Retina (tissue), 1 donor: ENCODE measurements at regions not wholly inside any gene's neighbourhood (a gene's known extent, or its start where the extent isn't known, plus 50 kb on each side); places are given as distances from the start of the nearest gene placed in this dataset.
A peak's percentile ranks its signal among the peaks of the same experiment; 100 is the strongest.

ENCODE experiments used
- DNase-seq: peaks from one replicate; pipeline ENCODE4 v3.0.0-alpha.2; 2016

DNA sequence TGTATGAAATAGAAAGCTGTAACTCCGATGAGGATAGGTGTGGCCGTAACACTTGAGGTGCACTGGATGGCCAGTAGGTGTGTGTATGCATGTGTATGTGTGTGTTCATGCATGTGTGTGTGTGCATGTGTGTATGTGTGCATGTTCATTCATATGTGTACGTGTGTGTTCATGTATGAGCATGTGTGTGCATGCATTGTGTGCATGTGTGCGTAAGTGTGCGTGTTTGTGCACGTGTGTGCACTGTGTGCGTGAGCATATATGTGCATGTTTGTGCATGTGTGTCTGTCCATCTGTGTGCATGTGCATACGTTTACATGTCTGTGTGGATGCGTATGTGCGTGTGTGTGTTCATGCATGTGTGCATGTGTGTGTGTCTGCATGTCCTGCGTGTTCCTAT lies 145.5 kb downstream of the C16orf95 start:
- DNase-seq = no peak

DNA sequence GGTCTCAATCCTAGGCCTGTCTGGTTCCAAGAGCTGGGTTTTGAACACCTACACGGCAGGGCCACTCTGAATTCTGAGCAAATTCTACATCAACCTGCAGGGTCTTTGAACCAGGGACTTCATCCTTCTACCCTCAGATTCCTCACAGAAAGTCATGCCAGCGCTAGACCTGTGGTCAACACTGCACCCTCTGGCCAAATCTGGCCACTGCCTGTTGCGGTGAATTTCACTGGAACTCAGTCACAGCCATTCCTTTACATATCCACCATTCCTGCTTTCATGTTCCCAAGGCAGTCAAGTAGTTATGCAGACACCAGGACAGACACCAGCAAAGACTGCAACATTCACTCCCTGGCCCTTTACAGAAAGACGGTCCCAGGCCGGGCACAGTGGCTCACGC lies 144.6 kb downstream of the C16orf95 start:
- DNase-seq = no peak

DNA sequence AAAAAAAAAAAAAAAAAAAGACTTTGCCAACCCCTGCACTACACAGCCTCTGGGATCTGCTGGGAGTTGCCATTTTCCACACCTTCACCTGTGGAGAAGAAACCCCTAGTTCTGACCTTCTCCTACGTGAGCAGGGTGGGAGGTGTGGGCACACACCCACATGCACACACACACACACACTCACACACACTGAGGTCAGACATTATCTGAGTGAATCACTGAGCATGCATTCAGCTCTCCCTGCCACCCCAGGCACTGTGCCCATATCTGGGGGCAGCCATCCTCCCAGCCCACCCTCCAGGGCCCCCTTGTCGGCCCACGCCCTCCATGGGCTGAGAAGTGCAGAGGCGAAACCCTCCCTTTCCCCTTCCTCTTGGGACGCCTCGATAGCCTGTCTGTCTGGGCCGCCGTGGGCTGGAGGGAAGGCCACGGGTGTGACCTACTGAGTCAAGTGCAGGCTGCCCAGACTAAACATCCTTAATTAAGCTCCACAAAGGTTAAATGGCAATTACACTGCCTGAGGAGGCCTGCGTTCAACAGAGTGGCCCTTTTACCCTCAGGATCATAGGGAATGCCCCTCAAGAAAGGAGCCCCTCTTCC lies 143.8 kb downstream of the C16orf95 start:
- DNase-seq = no peak

DNA sequence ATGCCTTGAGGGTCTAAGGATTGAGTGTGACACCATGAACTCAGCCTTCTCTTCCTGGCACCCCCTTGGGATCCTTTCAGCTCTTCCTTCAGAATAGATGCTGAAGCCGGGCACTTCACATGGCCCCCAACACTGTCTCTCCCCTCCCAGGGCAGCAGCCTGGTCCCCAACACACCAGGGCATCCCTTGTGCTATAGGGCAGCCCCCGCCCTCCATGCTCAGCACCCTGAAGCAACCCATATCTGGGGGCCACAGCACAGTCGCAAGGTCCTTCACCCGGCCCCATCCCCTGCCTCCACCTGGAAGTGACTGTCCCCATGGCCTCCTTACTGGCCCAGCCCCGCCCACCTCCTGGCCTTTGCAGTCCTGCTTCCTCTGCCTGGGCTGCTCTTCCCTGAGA lies 143.1 kb downstream of the C16orf95 start:
- DNase-seq = no peak

DNA sequence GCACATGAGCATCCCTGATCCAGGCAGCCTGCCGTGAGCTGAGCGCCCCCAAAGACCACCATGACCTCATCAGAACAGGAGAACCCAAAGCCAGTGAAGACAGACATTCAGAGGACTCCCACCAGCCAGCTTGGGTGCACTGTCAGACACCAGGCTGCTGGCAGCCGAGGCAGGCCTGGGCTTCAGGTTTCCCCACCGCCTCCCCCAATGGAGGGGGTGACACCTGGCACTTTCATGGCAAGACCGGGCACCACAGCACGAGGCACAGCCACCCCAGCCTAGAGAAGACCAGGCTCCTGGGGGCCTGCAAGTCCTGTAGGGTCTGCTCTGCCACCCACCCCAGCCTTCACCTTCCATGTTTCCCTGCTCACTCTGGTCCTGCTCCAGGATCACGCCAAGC lies 140.5 kb downstream of the C16orf95 start:
- DNase-seq = no peak

DNA sequence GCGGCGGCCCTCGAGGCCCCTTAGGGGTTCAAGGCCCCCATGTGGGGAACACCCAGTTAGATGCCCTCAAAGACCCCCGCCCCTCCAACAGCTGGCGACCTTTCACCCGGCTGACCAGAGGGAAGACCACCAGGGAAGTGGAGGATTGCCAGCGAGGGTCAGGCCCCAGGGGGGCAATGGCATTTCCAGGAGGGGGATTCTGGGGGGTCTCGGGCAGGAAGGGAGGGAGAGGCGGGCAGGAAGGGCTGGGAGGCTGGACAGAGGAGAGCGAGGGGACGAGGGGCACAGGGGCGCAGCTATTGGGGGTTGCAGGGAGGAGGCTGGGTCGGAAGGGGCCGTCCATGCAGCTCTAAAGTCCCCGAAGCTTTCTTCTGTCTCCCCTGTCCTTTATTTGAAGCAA lies 139.5 kb downstream of the C16orf95 start:
- no peak for DNase-seq

DNA sequence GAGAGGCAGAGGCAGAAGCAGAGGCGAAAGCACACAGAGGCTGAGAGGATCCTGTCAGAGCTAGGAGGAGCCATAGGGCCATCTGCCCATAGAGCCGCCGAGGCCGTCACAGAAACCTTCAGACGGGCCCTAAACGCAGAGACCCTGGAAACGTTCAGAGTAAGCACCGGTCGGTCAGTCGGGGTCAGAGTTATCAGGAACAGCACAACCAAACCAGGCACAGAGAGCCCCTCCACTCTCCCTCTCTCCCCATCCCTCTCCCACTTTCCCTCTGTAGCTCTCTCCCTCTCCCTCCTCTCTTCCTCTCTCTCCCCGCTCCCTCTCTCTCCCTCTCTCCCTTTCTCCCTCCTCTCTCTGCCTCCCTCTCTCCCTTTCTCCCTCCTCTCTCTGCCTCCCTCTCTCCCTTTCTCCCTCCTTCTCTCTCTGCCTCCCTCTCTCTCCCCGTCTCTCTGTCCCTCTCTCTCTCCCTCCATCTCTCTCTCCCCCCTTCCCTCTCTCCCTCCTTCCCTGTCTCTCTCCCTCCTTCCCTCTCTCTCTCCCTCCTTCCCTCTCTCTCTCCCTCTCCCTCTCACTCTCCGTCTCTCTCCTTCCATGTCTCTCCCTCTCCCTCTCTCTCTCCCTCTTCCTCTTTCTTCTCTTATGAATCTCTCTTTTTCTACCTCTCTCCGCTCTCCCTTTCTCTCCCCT lies 138.9 kb downstream of the C16orf95 start:
- peak; percentile 70 for DNase-seq

DNA sequence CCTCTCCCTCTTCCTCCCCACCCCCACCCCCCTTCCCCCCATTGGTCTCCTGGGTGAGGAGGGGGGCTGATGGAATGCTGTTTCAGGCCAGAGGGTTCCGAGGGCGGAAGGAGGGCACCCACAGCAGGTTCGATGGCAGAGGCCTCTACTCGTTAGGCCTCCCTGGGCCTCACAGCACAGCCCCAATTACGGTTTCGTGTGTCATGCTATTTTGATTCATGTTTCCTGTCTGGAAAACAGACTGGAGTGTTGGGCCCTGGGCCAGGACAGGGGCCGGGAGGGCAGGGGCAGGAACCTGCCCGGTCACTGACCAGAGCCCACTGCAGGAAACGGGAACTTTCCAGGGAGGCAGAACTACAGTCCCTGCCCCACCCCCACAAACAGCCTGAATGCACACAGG lies 138.2 kb downstream of the C16orf95 start:
- peak; percentile 20 for DNase-seq

DNA sequence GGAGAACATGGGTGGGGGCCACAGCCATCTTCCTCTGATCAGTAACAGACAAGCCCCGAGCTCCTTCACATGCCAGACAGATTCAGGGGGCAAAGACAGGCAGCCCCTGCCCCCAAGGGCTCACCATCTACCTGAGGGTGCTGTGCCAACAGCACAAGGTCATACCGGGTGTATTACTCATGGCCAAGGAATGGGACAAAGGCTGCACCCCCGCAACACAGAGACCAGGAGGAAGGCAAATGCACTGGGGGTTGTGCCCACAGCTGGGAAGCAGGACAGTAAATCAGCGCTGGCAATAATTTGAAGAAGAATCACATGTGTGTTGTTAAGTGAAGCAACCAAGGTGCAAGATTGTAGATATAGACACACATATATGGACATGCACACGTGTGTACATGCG lies 137.1 kb downstream of the C16orf95 start:
- DNase-seq = no peak

DNA sequence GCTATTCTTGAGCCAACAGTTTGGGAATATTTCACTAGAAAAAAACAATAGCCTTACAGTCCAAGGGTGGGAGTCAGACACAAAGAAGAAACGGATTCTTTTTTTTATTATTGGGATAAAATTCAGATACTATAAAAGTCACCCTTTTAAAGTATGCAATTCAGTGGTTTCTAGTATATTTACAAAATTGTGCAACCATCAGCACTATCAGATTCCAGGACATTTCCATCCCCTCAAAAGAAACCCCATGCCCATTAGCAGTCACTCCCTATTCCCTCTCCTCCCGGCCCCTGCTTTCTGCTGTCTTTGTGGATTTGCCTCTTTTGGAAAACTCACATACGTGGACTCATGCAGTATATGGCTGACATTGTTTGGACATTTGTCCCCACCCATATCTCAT lies 134.4 kb downstream of the C16orf95 start:
- DNase-seq = no peak

DNA sequence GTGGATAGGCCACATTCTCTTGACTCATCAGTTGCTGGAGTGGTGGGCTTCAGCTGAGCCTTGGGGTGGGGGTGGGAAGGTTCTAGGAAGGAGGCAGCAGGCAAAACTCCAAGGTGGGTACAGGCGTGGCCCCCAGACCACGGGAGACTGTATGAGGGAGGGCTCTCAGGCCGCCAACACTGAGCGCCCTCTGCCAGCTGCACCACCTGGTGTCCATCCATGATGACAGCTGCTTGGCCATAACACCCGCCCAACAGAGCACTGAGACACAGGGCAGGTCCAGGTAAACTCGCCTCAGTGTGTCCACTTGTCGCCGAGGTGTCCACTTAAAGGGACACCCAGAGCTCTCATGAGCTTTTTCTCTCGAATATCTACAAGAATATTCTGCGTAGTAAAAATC lies 133.5 kb downstream of the C16orf95 start:
- DNase-seq = no peak

DNA sequence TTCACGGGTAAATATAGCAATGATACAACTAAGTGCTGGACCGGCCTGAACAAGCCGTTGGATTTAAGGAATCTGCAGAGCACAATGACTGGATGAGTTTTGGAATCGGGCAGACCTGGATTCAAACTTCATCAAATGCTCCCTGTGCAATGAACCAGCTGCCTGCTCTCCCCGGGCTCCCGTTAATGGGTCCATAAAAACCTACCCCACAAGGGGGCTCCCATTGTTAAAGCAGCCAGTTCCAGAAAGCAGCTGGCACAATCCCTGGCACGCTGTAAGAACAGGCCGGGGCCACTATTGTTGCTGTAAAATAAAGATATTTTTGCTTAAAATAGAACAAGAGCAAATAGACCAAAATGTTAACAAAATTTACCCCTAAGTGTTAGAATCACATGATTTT lies 131.9 kb downstream of the C16orf95 start:
- peak; percentile 40 for DNase-seq

DNA sequence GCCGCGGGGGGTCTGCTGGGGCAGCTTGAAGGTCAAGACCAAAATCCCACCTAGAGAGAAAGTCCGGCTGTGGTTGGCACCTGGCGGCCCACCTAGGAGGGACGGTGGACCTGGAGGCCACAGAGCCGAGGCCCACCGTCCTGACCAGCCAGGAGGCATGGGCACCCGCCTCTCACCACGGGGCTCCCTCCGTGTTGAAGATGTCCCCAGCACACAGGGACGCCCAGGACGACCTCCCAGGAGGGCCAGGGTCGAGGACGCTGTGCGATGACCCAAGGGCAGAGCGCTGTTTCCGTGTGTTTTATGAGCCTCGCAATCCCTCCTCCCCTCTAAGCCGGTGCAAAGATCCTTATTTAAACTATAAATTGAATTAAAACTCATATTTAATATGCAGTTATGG lies 131.2 kb downstream of the C16orf95 start:
- no peak for DNase-seq

DNA sequence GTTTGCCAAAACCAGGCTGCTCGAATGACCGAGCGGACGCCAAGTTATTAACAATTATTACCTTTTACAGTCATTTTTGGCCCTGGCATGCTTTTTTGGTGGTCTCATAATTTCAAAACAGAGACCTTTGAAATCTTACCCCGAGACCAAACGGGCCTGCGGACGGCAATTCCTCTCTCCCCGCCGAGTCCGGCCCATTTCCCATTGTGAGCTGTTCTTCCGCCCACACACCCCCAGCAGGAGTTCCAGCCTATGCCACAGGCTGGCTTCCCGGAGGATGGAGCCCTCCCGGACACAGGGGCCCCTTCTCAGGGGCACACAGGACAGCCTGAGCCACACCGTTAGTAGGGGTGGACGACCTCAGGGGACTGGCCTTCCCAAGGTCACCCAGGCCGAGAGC lies 130.7 kb downstream of the C16orf95 start:
- DNase-seq = peak; percentile 45

DNA sequence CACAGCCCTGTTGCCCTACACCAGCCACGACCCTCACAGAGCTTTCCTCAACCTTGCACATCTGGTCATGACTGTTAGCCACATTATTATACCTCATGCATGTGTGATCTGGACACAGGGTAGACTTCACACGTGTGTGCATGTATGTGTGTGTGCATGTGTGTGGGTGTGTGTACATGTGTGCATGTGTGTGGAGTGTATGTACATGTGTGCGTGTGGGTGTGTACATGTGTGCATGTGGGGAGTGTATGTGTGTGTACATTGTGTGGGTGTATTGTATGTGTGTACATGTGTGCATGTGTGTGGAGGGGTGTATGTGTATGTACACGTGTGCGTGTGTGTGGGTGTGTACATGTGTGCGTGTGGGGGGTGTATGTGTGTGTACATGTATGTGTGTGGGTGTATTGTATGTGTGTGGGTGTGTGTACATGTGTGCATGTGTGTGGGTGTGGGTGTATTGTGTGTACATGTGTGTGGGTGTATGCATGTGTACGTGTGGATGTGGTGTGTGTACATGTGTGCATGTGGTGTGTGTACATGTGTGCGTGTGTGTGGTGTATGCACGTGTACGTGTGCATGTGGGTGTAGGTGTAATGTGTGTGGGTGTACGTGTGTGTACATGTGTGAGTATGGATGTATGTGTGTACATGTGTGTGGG lies 130.2 kb downstream of the C16orf95 start:
- DNase-seq = no peak

DNA sequence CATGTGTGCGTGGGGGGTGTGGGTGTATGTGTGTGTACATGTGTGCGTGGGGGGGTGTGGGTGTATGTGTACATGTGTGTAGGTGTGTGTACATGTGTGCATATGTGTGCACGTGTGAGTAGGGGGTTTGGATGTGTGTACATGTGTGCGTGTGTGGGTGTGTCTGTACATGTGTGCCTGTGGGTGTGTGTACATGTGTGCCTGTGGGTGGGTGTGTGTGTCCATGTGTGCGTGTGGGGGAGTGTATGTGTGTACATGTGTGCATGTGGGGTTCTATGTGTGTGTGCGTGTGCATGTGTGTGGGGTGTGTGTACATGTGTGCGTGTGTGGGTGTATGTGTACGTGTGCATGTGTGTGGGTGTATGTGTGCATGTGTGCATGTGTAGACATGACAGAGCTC lies 129.1 kb downstream of the C16orf95 start:
- no peak for DNase-seq

DNA sequence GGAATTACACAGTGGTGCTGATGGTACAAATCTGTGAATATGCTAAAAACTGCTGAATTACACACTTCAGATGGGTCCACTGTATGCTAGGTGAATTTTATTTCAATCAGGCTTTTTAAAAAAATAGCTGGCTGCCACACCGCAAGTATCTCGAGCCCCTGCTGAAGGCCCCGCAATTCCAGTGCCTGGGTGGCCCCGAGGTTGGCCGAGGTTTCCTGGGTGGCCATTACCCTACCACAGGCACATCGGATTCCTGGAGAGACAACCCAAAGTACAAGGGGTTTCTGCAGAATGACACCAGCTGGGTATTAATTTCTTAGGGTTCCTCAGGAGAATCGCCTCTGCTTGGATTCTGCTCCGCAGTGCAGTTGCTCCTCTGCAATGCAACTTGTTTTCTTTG lies 127.8 kb downstream of the C16orf95 start:
- no peak for DNase-seq

DNA sequence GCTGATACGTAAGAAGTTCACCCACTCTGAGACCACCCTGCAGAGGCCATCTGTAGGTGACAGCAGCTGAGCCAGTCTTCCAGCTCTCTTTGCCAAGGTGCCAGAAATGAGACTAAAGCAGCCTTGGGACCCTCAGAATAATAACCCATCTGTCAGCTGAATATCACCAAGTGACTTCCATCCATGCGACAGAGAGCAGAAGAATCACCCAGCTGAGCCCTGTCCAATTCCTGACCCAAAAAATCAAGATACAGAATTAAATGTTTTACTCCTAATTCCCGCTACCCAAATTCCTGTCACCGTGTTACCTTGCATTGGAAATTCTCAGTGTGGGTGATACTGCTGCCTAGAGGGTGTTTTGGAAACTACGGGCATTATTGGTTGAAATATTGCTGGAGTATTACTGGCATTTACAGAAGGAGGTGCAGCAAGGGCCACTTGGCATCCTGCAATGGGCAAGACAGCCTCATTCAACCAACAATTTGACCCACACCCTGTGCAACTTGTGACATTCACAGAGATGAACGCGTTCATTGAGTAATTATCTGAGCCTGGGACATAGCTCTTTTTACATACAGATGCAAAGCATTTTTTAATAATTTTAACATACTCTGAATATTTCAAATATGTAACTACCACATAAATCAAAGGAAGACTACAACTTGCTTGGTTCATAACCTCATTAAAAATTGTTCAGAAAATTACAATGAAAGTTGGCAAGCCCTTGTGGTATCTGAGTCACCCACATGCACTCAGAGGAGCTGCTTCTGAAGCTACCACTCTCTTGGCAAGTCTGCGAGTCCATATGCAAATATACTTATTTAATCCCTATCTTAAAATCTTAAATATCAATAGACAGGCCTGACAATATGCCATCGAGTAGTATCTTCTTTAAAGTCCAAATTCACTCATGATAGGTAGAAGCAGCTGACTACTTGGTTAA lies 126.6 kb downstream of the C16orf95 start:
- no peak for DNase-seq

DNA sequence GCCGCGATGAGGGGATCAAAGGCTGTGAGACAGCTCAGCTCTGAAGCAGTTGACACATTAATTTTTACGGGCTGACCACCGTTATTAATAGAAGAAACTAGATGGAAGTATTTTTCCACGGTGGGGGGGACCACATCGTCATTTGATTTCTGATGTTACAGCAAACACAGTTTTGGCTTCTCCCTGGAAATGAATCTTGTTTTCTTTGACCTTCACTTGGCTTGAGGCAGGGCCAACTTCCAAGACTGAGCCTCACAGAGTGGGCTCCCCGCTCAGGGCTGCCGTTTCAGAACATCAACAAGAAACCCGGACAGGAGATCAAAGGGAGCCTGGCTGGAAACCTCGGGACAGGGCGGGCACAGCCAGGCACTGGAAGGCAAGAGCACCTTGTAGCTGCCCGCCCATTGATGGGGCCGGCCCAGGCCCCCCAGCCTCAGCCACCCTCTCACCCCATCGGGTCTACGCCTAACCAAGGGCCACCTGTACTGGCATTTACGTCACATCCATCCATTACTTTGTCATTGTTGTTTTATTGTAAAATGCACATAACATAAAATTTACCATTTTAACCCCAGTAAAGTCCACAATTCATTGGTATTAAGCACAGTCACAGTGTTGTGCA lies 124.6 kb downstream of the C16orf95 start:
- peak; percentile 32 for DNase-seq

DNA sequence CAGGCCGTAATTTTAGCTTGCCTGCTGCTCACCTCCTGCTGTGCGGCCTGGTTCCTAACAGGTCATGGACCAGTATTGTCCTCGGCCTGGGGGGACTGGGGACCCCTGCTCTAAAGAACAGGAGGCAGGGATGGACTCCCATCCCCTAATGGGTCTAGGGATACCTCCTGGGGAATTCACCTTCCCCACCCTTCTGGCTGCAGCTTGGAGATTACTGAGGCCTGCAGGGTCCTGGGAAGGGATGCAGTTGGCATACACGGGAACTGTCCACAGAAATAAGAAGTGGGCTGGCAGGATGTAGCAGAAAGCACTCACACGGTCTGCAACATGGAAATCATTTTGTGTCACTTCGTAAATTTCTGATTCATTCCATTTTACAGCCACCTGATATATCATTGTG lies 123.0 kb downstream of the C16orf95 start:
- DNase-seq = no peak

DNA sequence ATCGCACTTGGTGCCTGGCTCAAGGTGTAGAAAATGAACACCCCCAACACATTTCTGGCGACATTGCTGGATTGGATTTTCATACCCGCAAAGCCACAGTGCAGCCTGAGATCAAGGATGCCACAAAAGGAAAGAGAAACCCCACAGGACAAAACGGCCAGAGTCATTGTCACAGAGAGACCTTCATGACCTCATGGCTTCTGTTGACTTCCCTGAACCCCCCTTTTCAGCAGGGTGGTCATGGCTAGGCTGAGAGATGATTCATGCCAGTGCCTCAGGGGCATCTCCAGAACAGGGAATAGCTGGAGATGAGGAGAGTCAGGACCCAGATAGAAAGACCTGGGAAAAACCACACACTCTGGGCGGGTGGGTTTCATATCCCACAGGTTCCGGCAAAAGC lies 122.0 kb downstream of the C16orf95 start:
- no peak for DNase-seq

DNA sequence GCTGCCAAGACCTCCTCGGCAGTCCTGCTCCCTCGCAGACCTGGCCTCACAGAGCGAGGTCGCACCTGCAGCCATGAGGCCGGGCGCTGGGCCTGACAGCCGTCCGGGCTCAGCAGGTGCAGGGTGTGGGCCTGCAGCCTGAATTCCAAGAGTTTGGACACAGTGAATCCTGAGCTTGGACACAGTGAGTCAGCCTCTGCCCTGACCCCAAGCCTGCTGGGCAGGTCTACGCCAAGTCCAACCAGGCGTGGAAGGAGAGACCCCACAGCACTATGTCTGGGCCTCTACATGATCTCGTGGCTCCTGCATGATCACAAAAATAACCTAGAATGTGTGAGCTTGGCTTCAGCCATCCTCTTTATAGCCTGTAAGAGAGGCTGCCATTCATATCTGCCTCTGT lies 121.0 kb downstream of the C16orf95 start:
- no peak for DNase-seq

DNA sequence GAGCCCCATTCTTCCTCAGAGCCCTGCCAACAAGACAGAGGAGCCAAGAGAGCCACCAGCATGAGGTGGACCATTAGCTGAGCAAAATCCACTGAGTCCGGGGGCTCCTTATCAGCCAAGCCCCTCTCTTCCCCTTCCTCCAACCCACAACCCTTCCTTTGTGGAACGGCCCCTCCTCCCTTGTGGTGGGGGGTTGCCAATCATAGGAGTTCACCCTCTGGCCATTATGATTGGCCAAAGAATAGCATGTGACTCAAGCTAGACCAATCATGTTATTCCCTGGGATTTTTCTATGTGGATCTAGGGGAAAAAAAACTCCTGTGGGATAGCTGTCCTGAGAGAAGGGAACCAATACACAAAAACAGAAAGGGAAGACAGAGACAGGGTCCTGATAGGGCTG lies 120.5 kb downstream of the C16orf95 start:
- no peak for DNase-seq
